DND-41 (cell line): ENCODE measurements at regions not wholly inside any gene's neighbourhood (a gene's known extent, or its start where the extent isn't known, plus 50 kb on each side); places are given as distances from the start of the nearest gene placed in this dataset.

Experiments
- ATAC-seq: fragments of 200-7000 bp; cut with Tn5 transposase; 3 replicates; pipeline ENCODE4 v1.9.1; 2021; ENCODE audit warnings: low read depth; ENCODE audit not compliant: insufficient read depth
- DNase-seq: peaks from one replicate; pipeline ENCODE4 v3.0.0-alpha.2; 2020
- H2AFZ ChIP-seq: 2 replicates; pipeline ENCODE4 v1.6.0; 2012; ENCODE audit warnings: low read depth, low read length
- H3K27ac ChIP-seq: 2 replicates; pipeline ENCODE4 v1.5.1; 2012; ENCODE audit warnings: low read length, inconsistent platforms
- H3K27me3 ChIP-seq: fragments of 200-600 bp; sonication (generic); 2 replicates; pipeline ENCODE4 v1.6.0; 2012; ENCODE audit warnings: low read length, mild to moderate bottlenecking, inconsistent platforms; ENCODE audit not compliant: insufficient read depth, poor library complexity
- H3K36me3 ChIP-seq: 2 replicates; pipeline ENCODE4 v1.5.1; 2012; ENCODE audit warnings: low read length, inconsistent platforms; ENCODE audit not compliant: insufficient read depth
- H3K4me1 ChIP-seq: 2 replicates; pipeline ENCODE4 v1.5.1; 2012; ENCODE audit warnings: mild to moderate bottlenecking, low read length; ENCODE audit not compliant: insufficient read depth
- H3K4me2 ChIP-seq: 2 replicates; pipeline ENCODE4 v1.6.0; 2012; ENCODE audit warnings: mild to moderate bottlenecking, moderate library complexity, low read length, inconsistent platforms; ENCODE audit not compliant: insufficient read depth
- H3K4me3 ChIP-seq, 2 experiments: fragments of 200-600 bp in 1 of 2; shearing (Covaris generic) in 1 of 2; 2 replicates each; pipeline ENCODE4 v1.5.1; 2012 to 2016; ENCODE audit warnings: inconsistent platforms in 2 of 2, low read length in 2 of 2, mild to moderate bottlenecking in 2 of 2, low read depth in 1 of 2, moderate library complexity in 1 of 2
- H3K79me2 ChIP-seq: 2 replicates; pipeline ENCODE4 v1.6.0; 2012; ENCODE audit warnings: low read length, inconsistent platforms; ENCODE audit not compliant: insufficient read depth
- H3K9ac ChIP-seq: 2 replicates; pipeline ENCODE4 v1.6.0; 2012; ENCODE audit warnings: low read depth, mild to moderate bottlenecking, inconsistent platforms, low read length, moderate library complexity
- H3K9me3 ChIP-seq: 2 replicates; pipeline ENCODE4 v1.5.1; 2012; ENCODE audit warnings: low read length, moderate library complexity, mild to moderate bottlenecking, inconsistent platforms; ENCODE audit not compliant: insufficient read depth, severe bottlenecking
- H4K20me1 ChIP-seq: 2 replicates; pipeline ENCODE4 v1.6.0; 2012; ENCODE audit warnings: low read length; ENCODE audit not compliant: insufficient read depth
- CTCF ChIP-seq: IDR thresholded peaks from 2 replicates; pipeline ENCODE4 v1.5.1; 2012; ENCODE audit warnings: borderline replicate concordance, low read length, moderate library complexity, mild to moderate bottlenecking; ENCODE audit not compliant: poor library complexity, severe bottlenecking; ENCODE audit errors: extremely low read depth
- EZH2 ChIP-seq: IDR thresholded peaks from 3 replicates; pipeline ENCODE4 v1.6.1; 2012; ENCODE audit warnings: borderline replicate concordance, low read depth, mild to moderate bottlenecking, moderate library complexity, low read length, inconsistent platforms; ENCODE audit not compliant: severe bottlenecking

- no peak overlapping the region for H3K4me2 ChIP-seq
- H3K9me3 ChIP-seq: no peaks in the 10 kb centered on the region
- no peak overlapping the region for H2AFZ ChIP-seq
- H3K27ac ChIP-seq: no peak overlapping the region
- no peaks in the 10 kb centered on the region for H3K79me2 ChIP-seq
- H3K4me1 ChIP-seq: no peaks in the 10 kb centered on the region
- TF ChIP-seq CTCF (no peak), EZH2 (no peak)
- no peaks in the 10 kb centered on the region for H3K36me3 ChIP-seq
- H3K4me3 ChIP-seq: no peak overlapping the region
- no peak overlapping the region for H3K9ac ChIP-seq
- no peaks in the 10 kb centered on the region for H4K20me1 ChIP-seq
- H3K27me3 ChIP-seq: no peaks in the 10 kb centered on the region
- ATAC-seq (no peak), DNase-seq (no peak)
These were observed 464.9 kb downstream of the INHBA start for GRCh38 chr7:41237956-41238355.

GRCh38 chr7:41232086-41232485 is 470.8 kb downstream of the INHBA start:
- DNase-seq (no peak), ATAC-seq (no peak)
- Histone ChIP-seq H3K4me2 (no peak overlapping the region), H3K4me3 (no peak overlapping the region), H3K27ac (no peak overlapping the region), H3K9me3 (peaks cover 3% of the 10 kb centered on the region), H3K36me3 (no peaks in the 10 kb centered on the region), H3K79me2 (no peaks in the 10 kb centered on the region), H4K20me1 (no peaks in the 10 kb centered on the region), H3K9ac (no peak overlapping the region), H3K4me1 (no peaks in the 10 kb centered on the region), H3K27me3 (no peaks in the 10 kb centered on the region), H2AFZ (no peak overlapping the region)
- TF ChIP-seq EZH2 (no peak), CTCF (no peak)

- DNase-seq (no peak), ATAC-seq (no peak)
- H3K27me3 ChIP-seq: peaks cover 2% of the 10 kb centered on the region
- H3K4me1 ChIP-seq: no peaks in the 10 kb centered on the region
- TF ChIP-seq CTCF (no peak), EZH2 (no peak)
- no peaks in the 10 kb centered on the region for H4K20me1 ChIP-seq
- H3K9ac ChIP-seq: no peak overlapping the region
- H2AFZ ChIP-seq: no peak overlapping the region
- H3K27ac ChIP-seq: no peak overlapping the region
- no peaks in the 10 kb centered on the region for H3K79me2 ChIP-seq
- no peaks in the 10 kb centered on the region for H3K36me3 ChIP-seq
- no peak overlapping the region for H3K4me3 ChIP-seq
- no peak overlapping the region for H3K4me2 ChIP-seq
- no peaks in the 10 kb centered on the region for H3K9me3 ChIP-seq
These were observed 478.7 kb downstream of the INHBA start for GRCh38 chr7:41224063-41224763.
